ENCODE measurements at regions not wholly inside any gene's neighbourhood (a gene's known extent, or its start where the extent isn't known, plus 50 kb on each side); places are given as distances from the start of the nearest gene placed in this dataset.
"Not testable (repeated sequence)": the region's sequence is repeated elsewhere in the genome, so short reads cannot be mapped to it uniquely, and the experiment has no call there.

DNA sequence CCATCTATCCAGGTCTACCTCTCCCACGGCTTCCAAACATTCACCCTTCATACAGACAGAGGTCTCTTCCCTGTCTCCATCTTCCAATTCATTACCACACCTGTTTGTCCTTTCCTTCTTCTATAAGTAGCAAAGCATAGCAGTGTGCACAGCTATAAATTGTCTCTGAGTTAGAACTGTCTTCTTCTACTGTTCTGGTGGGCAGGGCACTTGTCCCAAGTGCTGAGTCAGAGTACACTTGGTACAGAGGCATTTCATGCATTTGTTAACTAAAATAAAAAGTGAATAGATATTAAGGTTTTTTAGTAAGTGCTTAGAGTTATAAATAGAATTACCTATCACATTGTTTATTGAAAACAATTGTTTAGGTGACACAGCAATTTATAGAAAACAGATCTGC lies 150.1 kb upstream of the CCDC54 start:
- no peak for DNase-seq

DNA sequence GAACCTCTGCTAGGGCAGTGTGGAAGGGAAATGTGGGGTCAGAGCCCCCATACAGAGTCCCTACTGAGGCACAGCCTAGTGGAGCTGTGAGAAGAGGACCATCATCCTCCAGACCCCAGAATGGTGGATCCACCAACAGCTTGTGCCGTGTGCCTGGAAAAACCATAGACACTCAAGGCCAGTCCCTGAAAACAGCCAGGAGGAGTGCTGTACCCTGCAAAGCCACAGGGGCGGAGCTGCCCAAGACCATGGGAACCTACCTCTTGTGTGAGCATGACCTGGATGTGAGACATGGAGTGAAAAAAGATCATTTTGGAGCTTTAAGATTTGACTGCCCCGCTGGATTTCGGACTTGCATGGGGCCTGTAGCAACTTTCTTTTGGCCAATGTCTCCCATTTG lies 143.4 kb upstream of the CCDC54 start:
- not testable (repeated sequence) for DNase-seq

DNA sequence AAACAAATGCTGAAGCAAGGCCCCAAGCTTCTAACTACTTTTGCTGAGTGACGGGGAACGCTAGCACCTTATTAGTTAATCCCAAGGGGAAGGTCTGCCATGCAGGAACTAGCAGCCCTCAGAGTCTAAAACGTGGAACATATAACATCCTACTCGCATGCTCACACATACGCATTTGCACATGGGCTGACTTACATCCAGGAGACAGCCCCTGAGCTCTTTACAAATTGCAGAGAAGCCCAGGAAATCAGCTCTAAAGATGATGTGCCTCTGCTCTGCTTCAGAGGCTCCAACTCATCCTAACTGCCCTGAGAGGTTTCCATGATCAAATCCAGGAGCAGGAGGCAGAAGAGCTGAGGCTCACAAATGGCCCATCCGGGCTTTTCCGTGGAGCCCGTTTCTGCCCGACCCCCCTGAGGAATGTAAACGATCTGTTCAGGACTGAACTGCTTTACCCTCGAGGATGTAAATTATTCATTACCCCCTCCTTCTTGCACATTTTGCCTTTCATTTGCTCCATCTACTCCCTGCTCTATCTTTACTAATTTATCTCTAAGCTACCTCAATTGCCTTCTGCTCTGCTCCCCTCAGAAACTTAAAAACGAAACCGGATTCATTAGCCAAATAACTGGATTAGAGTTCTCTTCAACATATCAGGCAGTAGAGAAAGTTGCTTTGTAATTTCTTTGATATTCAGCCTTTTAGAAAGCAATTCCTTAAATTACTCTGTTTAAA lies 141.9 kb upstream of the CCDC54 start:
- DNase-seq, result peak; percentile 64

DNA sequence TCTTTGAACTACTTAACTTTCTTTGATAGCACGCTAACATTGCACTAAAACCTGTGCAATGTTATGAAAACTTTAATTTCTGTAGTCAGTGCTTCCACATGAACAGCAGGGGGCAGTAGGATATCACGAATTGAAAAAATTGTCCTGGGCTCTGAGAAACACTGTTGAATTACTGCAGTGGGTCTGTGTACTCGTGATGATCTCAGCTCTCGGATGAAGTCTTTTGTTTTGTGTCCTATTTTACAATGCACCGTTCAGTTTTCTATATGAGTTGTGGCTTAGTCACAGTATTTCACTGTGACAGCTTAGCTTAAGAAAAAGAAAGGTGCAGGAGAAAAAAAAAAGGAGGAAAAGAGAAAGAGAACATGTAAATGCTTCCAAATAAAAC lies 141.3 kb upstream of the CCDC54 start:
- DNase-seq, result peak; percentile 55

DNA sequence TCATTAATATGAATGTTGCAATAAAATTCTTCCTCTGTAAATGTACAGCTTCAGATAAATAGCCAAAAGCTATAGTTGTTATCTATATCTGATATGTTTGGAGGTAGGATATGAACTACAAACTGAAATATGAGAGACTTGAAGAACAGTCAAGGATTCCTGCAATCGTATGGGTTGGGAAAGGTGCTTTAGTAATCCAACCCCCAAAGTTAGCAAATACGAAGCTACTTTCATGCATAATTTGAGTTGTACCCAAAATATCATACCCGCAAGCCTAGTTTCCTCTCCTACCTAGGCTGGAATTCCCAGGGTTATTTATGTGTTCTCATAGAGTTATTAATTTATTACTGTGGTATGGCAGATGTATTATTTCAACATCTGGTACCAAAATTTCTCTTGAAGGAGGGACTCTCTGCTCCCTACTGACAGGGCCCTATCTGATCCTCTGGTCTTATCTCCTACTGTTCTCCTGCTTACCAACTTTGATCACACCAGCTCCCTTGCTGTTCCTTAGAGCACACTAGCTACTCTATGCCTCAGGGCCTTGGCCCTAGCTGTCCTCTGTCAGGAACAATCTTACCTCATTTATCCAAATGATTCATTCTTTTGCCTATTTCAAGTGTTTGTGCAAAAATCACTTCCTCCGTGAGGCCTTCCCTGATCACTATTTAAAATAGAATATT lies 140.4 kb upstream of the CCDC54 start:
- DNase-seq, result no peak

DNA sequence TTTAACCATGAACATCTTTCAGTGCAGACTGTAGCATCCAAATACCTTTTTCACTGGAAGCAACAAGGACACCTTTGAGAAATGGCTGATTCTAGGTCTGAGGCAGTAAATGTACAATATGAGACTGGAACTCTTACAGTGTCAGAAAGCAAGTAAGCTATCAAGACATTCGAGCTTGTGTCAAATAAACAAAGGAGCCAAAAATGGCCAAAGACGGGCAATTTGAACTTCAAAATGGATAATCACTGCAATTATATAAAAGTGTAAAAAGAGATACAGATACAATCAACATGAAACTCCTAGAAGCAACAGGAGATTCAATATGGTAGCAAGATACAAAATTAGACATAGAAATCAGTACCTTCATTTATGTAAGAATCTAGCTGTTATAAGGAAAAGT lies 138.5 kb upstream of the CCDC54 start:
- DNase-seq, result no peak

DNA sequence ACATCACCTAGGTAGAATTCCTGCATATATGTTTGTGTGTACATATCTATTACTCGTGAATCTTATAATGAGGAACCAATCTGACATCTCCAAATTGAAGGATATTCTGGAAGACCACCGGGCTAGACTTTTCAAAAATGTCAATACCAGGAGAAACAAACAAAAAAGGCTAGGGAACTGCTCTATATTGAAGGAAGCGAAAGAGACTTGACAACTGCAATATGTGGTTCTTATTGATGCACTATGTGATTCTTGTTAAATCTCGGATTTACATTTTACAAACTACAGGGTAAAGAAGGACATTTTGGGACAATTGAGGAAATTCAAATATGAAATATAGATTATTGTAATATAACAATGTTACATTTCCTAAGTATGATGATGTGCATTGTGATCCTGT lies 137.5 kb upstream of the CCDC54 start:
- DNase-seq, result no peak

DNA sequence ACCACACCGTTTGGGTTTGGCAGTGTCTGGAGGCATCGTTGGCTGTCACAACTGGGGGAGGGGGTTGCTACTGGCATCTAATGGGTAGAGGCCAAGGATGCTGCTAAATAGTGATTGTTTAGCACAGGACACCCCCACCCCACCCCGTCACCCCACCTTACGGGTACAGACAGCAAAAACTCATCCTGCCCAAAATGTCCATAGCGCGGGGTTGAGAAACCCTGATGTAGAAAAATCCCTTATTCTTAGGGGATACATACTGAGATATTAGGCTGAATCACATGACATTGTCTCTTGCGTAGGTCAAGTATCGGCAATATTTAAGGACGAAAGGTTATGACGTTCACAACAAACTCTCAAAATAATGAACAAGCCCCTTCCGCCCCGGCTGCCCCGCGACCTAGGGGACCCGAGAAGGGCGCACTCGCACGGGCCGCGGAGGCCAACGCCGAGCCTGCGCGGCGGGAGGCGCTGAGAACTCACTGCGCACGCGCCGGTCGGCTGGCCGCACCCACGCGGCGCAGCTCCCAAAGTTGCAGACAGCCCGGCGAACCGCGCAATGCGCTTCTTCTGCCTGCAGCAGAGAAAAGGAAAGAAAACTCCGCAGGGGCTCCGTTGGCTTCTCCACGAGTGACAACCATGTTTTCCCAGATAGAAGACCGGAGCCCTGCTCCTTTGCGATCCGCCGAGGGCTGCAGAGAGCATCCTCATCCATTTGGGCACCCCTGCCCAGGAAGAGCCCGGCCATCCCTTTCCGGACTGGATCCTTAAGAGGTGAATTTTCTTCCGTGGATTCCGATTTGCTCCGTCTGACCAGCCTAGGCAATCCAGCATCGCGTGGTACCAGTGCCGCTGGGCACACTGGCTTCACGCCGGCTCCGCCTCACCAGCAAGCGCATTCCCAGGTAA lies 136.8 kb upstream of the CCDC54 start:
- peak; percentile 86 for DNase-seq

DNA sequence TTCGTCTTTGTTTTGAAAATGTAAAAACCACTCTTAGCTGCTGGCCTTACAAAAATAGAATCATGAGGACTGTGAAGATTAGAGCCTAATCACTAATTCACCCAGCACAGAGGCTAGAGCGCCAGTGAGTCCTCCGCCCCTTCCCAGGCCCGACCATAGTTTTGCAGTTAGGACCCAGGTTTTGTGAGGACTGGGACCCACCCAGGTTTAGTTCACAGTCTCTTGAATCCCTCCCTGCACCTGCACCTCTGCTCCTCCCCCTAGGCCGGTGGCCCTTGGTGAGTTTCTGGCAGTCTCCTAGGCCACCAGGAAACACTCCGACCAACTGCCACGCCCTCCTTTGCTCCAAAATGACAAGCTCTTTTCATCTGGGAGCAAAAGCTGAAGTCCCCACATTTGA lies 136.0 kb upstream of the CCDC54 start:
- peak; percentile 48 for DNase-seq

DNA sequence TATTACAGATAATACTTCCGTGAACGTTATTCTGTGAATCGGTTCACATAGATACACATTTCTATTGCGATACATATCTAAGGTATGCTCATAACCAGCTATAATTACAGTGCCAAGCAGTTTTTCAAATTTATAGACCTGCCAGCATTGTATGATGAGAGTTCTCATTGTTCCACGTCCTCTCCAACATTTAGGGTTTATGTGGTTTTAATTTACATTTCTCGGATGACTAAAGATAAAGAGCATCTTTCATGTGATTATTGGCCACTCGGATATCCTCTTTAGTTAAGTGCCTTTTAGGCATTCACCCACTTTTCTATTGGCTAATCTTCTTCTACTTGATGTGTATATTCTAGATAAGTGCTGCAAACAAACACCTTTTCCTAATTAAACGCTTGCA lies 134.7 kb upstream of the CCDC54 start:
- DNase-seq, result no peak

DNA sequence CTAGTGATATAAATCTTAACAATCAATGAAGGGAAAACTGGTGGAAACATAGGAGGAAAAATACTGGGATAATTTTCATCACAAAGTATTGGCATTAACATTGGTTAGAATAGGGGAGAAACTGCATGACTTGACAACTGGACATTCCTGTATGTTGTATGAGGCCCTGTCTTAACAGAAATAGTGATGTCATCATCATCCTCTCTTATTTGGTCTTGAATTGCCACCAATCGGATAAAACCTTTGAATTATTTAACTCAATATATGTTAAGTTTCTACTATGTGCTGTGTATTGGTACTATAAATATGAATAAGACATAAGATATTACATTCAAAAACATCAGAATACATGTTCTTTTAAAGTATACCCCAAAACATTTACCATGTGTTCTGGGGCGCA lies 130.1 kb upstream of the CCDC54 start:
- no peak for DNase-seq

DNA sequence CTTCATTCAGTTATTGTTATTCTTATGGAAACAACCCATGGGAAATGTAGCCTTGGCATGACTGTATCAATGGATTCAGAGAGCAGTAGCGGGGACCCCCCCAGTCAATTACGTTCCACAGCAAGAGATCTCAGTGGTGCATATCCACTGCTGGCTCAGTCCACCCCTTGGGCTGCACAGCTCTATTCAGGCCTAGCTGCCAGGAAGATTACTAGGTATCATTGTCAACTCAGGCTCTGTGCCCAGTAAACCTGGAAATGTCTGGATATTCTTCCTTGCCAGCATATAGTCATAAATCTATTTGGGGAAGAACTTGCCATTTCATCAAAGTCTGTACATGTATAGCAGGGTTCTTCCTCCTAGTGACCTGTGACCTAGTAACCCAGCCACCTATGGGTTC lies 128.1 kb upstream of the CCDC54 start:
- no peak for DNase-seq

DNA sequence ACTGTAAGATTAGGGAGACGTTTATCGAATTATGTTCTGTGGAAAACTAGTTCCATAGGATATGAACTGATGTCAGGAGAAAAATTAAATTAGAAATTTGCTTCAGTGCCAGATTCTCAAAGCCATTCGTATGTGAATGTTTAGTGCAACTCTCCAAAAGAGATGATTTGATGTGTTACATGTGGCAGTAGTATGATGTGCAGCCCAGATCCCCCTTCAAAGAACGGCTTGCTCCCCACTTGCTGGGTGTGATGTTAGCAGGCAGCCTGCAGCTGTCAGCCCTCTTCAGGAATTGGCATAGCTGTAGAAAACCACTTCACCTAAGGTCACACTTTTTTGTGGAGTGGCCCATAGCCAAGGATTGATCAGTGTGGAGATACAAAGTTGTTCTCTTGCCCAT lies 127.0 kb upstream of the CCDC54 start:
- DNase-seq, result no peak

DNA sequence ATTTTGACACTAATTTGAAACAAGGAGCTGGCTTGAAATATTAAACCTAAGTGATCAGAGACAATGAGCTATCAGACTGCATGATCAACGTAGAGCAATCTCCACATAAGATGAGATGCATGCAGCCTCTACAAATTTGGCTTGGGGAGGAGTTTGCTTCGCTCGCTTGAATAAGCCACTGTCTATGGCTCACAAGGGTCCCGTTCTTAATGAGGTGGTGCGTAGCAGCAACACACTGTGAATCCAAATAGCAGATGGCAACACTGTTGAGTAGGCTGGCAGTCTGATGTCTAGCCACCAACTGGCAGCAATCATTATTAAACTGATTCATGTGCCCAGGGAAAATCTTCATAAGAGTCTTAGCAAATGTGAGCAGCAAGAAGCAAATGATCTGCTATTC lies 125.4 kb upstream of the CCDC54 start:
- DNase-seq, result no peak

DNA sequence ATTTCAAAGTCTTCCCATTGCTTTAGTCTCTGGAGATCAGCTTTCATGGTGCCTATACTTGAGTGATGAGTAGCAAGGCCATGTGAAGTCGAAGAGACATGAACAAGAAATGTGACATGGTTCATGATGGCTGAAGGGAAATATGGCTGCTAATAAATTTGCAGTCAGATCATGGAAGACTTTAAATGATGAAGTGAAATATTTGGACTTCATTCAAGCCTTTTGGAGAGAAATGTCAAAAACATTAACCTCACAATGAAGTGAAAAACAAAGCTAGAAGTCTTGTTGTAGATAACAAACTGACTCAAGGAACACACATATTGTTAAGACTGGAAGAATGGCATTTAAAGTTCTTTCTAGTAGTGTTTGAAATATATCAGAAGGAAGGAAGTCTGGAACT lies 120.3 kb upstream of the CCDC54 start:
- DNase-seq, result no peak

DNA sequence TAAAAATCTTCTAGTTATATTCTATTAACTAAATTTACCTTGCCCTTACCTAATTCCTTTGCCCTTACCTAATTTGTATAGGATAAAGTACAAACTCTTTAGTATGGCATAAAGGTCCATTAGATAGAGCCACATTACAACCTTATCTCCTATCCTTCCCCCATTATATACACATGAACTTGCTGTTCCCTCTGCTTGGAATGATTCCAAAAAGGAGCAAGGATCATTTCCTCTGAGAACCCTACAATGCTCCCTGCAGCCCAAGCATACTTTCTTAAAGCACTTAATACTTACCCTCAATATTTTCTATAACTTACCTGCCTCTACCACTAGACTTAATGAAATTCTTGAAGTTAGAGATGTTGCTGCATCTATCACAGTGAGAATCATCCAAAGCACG lies 118.9 kb upstream of the CCDC54 start:
- no peak for DNase-seq

DNA sequence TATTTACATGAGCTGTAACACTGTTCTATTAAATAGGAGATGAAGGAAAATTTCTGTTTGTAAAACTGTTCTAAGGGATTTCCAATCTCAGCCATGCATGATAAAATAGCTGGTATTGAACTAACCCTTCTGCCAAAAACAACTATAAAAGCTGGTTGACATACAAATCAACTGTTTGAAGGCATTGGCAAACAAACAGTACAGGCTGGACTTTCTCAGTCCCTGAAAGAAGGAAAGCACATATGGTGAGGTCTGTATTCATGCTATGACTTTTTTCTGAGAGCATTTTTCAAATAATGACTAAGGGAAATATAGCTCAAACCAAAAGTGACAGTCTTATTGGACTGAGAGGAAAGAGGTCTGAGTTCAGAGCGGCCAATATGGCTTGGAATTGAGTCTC lies 117.0 kb upstream of the CCDC54 start:
- no peak for DNase-seq

DNA sequence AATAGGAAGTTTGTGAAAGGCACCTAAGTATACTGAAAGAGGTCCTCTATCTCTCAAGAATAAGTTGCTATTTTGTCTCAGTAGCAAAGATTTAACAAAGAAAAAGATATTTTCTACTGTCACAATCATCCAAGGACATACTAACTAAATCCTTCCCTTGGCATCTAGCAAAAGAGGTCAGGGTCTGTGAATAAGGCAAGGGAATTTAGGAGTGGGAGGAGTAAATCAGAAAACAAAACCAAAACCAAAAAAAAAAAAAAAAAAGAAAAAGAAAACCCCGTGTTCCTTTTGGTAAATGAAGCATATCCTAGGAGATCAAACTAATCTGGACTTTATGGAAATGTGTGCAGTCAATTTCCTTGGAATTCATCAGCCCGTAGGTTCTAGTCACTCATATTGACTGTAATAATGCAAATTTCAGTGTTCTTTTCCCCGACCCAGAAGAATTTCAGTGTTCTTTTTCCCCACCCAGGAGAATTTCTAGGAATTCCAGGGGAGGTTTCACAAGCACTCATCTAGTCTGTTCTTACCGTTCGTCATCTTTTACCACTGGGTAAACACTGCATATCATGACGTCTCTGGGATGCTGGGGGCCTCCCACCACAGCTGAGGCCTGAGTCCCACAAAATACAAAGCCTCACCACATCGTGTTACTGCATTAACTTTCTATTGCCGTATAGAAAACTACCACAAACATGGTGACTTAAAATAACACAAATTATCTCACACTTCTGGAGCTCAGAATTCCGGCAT lies 113.8 kb upstream of the CCDC54 start:
- no peak for DNase-seq

DNA sequence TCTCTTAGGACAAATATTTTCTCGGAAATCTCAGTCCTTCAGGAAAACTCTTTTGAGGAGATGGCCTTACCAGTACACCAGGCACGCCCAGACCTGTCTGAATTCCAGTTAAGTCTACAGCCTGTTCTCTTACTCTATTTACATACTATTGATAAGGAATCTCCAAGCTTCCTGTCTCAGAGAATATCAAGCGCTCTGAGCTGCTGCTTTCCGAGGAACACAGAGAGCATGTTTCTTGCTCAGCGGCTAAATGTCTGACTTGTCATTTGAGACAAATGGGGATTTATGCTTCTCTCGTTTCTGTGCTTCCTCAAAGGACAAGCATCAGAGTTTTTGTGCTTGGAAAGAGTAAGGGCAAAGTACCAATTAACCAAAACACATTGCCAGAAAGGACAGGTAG lies 112.4 kb upstream of the CCDC54 start:
- DNase-seq, result no peak

DNA sequence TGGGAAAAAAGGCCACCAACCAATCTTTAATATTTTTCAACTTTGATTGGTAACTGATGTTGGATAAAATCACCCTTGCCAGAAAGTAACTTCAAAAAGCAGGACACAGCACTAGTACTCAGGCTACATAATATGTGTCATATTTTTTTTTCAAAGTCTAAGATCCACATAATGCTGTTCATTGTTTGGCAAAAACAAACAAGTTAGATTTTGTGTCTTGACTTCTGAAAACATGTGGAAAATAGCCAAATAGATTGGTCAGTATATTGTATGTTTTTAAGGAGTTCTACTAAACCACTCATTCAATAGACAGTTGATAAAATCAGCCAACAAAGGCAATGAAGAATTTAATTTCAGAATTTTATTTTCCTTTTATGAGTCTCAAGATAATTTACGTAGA lies 111.7 kb upstream of the CCDC54 start:
- no peak for DNase-seq

DNA sequence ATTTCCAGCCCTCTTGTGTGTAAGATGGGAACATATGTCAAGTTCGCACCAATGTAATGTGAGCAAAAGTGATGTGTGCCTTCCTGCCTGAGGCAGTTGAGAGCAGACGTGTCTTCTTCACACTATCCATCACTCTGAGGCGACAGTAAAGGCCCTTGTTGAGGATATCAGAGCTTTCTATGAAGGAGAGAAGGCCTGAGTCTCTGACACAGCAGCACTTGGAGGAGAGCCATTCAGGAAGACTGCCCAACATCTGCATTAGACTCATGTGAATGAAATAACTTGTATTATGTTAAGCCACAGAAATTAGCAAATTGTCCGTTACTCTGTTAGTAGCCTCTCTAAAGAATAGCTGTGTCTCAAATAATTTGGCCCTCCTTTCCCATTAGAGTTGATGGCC lies 108.8 kb upstream of the CCDC54 start:
- no peak for DNase-seq

DNA sequence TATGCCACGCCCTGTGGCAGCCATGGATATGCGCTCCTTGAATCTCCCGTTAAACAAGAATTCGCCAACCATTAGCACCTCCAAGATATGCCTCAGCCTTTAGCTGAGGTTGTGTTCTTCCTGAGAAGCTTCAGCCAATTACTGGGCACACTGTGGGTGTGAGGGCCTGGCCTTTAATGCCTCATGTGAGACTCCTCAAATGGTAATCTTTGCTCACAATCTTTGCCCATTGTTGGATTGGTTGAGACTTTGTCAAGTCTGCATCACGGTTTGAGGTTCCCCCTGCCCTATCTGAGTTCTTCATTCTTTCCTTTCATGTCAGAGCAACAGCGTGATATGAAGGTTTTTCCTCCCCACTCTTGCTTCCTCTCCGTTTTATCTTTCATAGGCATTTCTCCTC lies 108.1 kb upstream of the CCDC54 start:
- DNase-seq, result no peak

All from right kidney (tissue), 1 donor.